SK-N-SH treated with all-trans-retinoic acid at 6 μM for 48 hours (cell line): ENCODE measurements at regions not wholly inside any gene's neighbourhood (a gene's known extent, or its start where the extent isn't known, plus 50 kb on each side); places are given as distances from the start of the nearest gene placed in this dataset.
A peak's percentile ranks its signal among the peaks of the same experiment; 100 is the strongest.

ENCODE experiments used
- ATAC-seq: fragments of 200-7000 bp; cut with Tn5 transposase; 3 replicates; pipeline ENCODE4 v1.9.1; 2020; ENCODE audit warnings: mild to moderate bottlenecking, moderate library complexity
- ARNTL ChIP-seq: fragments of 450-650 bp; formaldehyde crosslinking; IDR thresholded peaks from 2 replicates; pipeline ENCODE4 v1.5.0; 2020; ENCODE audit warnings: low read depth, mild to moderate bottlenecking, moderate library complexity, borderline replicate concordance
- BACH2 ChIP-seq: fragments of 250-450 bp; sonication (Bioruptor Pico); IDR thresholded peaks from 2 replicates; pipeline ENCODE4 v1.9.0; 2021; ENCODE audit warnings: mild to moderate bottlenecking, borderline replicate concordance
- CREB5 ChIP-seq: fragments of 250-450 bp; sonication (Bioruptor Pico); IDR thresholded peaks from 2 replicates; pipeline ENCODE4 v1.5.1; 2020; ENCODE audit warnings: low read depth, mild to moderate bottlenecking, moderate library complexity
- CSDC2 ChIP-seq: fragments of 250-450 bp; sonication (Bioruptor Pico); IDR thresholded peaks from 2 replicates; pipeline ENCODE4 v1.5.0; 2020; ENCODE audit warnings: mild to moderate bottlenecking, moderate library complexity
- ESRRG ChIP-seq: fragments of 250-450 bp; sonication (Bioruptor Pico); IDR thresholded peaks from 2 replicates; pipeline ENCODE4 v1.6.1; 2021; ENCODE audit warnings: mild to moderate bottlenecking
- GLIS3 ChIP-seq: fragments of 250-450 bp; sonication (Bioruptor Pico); IDR thresholded peaks from 2 replicates; pipeline ENCODE4 v1.5.0; 2020; ENCODE audit warnings: mild to moderate bottlenecking, moderate library complexity
- ISL1 ChIP-seq: fragments of 250-450 bp; sonication (Bioruptor Pico); IDR thresholded peaks from 2 replicates; pipeline ENCODE4 v2.1.2; 2022; ENCODE audit warnings: mild to moderate bottlenecking, moderate library complexity
- OSR1 ChIP-seq: fragments of 250-450 bp; sonication (Bioruptor Pico); IDR thresholded peaks from 2 replicates; pipeline ENCODE4 v1.8.0; 2022; ENCODE audit warnings: moderate library complexity, mild to moderate bottlenecking, inconsistent platforms
- PATZ1 ChIP-seq: fragments of 250-450 bp; sonication (Bioruptor Pico); IDR thresholded peaks from 2 replicates; pipeline ENCODE4 v1.8.0; 2020; ENCODE audit warnings: mild to moderate bottlenecking, moderate library complexity, borderline replicate concordance
- POU6F1 ChIP-seq: fragments of 250-450 bp; sonication (Bioruptor Pico); IDR thresholded peaks from 2 replicates; pipeline ENCODE4 v1.8.0; 2021; ENCODE audit warnings: low read depth, mild to moderate bottlenecking, moderate library complexity, borderline replicate concordance
- PPARA ChIP-seq: fragments of 250-450 bp; sonication (Bioruptor Pico); IDR thresholded peaks from 2 replicates; pipeline ENCODE4 v1.5.0; 2020; ENCODE audit warnings: mild to moderate bottlenecking, borderline replicate concordance
- RARB ChIP-seq: fragments of 250-450 bp; sonication (Bioruptor Pico); IDR thresholded peaks from 2 replicates; pipeline ENCODE4 v1.8.0; 2021; ENCODE audit warnings: mild to moderate bottlenecking, moderate library complexity
- SNAI2 ChIP-seq: fragments of 250-450 bp; sonication (Bioruptor Pico); IDR thresholded peaks from 2 replicates; pipeline ENCODE4 v1.5.0; 2020; ENCODE audit warnings: mild to moderate bottlenecking, moderate library complexity
- TCF4 ChIP-seq: fragments of 250-450 bp; sonication (Bioruptor Pico); IDR thresholded peaks from 2 replicates; pipeline ENCODE4 v1.8.0; 2021; ENCODE audit warnings: mild to moderate bottlenecking, moderate library complexity, borderline replicate concordance
- TOX ChIP-seq: fragments of 250-450 bp; sonication (Bioruptor Pico); IDR thresholded peaks from 2 replicates; pipeline ENCODE4 v1.8.0; 2021; ENCODE audit warnings: mild to moderate bottlenecking, moderate library complexity, borderline replicate concordance
- TSHZ2 ChIP-seq: fragments of 250-450 bp; sonication (Bioruptor Pico); IDR thresholded peaks from 2 replicates; pipeline ENCODE4 v1.5.0; 2020; ENCODE audit warnings: mild to moderate bottlenecking, moderate library complexity
- ZC3H10 ChIP-seq: fragments of 250-450 bp; sonication (Bioruptor Pico); IDR thresholded peaks from 2 replicates; pipeline ENCODE4 v1.5.1; 2021; ENCODE audit warnings: mild to moderate bottlenecking, moderate library complexity
- ZFP30 ChIP-seq: fragments of 450-650 bp; formaldehyde crosslinking; IDR thresholded peaks from 2 replicates; pipeline ENCODE4 v1.5.0; 2022; ENCODE audit warnings: mild to moderate bottlenecking, moderate library complexity
- ZNF565 ChIP-seq: fragments of 450-650 bp; formaldehyde crosslinking; conservative IDR thresholded peaks from 2 replicates; pipeline ENCODE4 v1.5.0; 2020; ENCODE audit warnings: low read depth, mild to moderate bottlenecking, moderate library complexity
- ZNF70 ChIP-seq: fragments of 450-650 bp; formaldehyde crosslinking; IDR thresholded peaks from 2 replicates; pipeline ENCODE4 v1.5.0; 2020; ENCODE audit warnings: mild to moderate bottlenecking, moderate library complexity
- ZNF8 ChIP-seq: fragments of 450-650 bp; formaldehyde crosslinking; IDR thresholded peaks from 2 replicates; pipeline ENCODE4 v1.5.0; 2020; ENCODE audit warnings: mild to moderate bottlenecking, moderate library complexity

GRCh38 chr2:7539077-7539476 is 621.9 kb downstream of the RNF144A start:
- no peak for ATAC-seq
- no peak for TF ChIP-seq TOX
- no peak for TF ChIP-seq BACH2 (CRISPR knock-in tag)
- TF ChIP-seq PPARA (CRISPR knock-in tag) = no peak
- TF ChIP-seq ARNTL (CRISPR knock-in tag) = no peak
- no peak for TF ChIP-seq ZNF8 (CRISPR knock-in tag)
- TF ChIP-seq GLIS3 = no peak
- TF ChIP-seq OSR1 (CRISPR knock-in tag) = no peak
- no peak for TF ChIP-seq ISL1 (CRISPR knock-in tag)
- TF ChIP-seq ZNF565 (CRISPR knock-in tag) = no peak

- TF ChIP-seq CREB5 (CRISPR knock-in tag) (no peak), TCF4 (CRISPR knock-in tag) (no peak), GLIS3 (no peak)
- TF ChIP-seq, all 23 proteins: peak for 0
- peak; percentile 74 for ATAC-seq
Observed at GRCh38 chr2:7539760-7540159, 622.5 kb downstream of the RNF144A start.

GRCh38 chr2:7552825-7553570 is 635.8 kb downstream of the RNF144A start:
- ATAC-seq = no peak
- TF ChIP-seq ZNF8 (CRISPR knock-in tag) (no peak), POU6F1 (CRISPR knock-in tag) (no peak), OSR1 (CRISPR knock-in tag) (no peak), PATZ1 (CRISPR knock-in tag) (no peak), ZNF70 (CRISPR knock-in tag) (no peak), ESRRG (CRISPR knock-in tag) (no peak), ZFP30 (CRISPR knock-in tag) (no peak), ZC3H10 (no peak), GLIS3 (no peak), ARNTL (CRISPR knock-in tag) (no peak), TOX (no peak), PPARA (CRISPR knock-in tag) (no peak)

GRCh38 chr2:7555260-7555659 is 638.0 kb downstream of the RNF144A start:
- TF ChIP-seq ZNF565 (CRISPR knock-in tag) = no peak
- no peak for TF ChIP-seq PPARA (CRISPR knock-in tag)
- no peak for TF ChIP-seq ARNTL (CRISPR knock-in tag)
- TF ChIP-seq BACH2 (CRISPR knock-in tag) = no peak
- no peak for TF ChIP-seq RARB (CRISPR knock-in tag)
- no peak for TF ChIP-seq CSDC2
- TF ChIP-seq TSHZ2 (CRISPR knock-in tag) = no peak
- TF ChIP-seq TOX = no peak
- TF ChIP-seq ESRRG (CRISPR knock-in tag) = no peak
- no peak for TF ChIP-seq CREB5 (CRISPR knock-in tag)
- no peak for TF ChIP-seq ISL1 (CRISPR knock-in tag)
- TF ChIP-seq ZFP30 (CRISPR knock-in tag) = no peak
- TF ChIP-seq ZNF8 (CRISPR knock-in tag) = no peak
- TF ChIP-seq PATZ1 (CRISPR knock-in tag) = no peak
- no peak for TF ChIP-seq TCF4 (CRISPR knock-in tag)
- no peak for TF ChIP-seq ZNF70 (CRISPR knock-in tag)
- no peak for TF ChIP-seq SNAI2 (CRISPR knock-in tag)
- no peak for TF ChIP-seq ZC3H10
- ATAC-seq = no peak
